Inflammatory macrophage treated with lipopolysaccharide for 1 hour (primary cell): ENCODE measurements at regions not wholly inside any gene's neighbourhood (a gene's known extent, or its start where the extent isn't known, plus 50 kb on each side); places are given as distances from the start of the nearest gene placed in this dataset.
A peak's percentile ranks its signal among the peaks of the same experiment; 100 is the strongest.
"Not testable (repeated sequence)": the region's sequence is repeated elsewhere in the genome, so short reads cannot be mapped to it uniquely, and the experiment has no call there.

Source experiments
- DNase-seq, 2 donors: peaks; one replicate each; pipeline ENCODE4 v3.0.0-alpha.2; 2020 to 2022

- DNase-seq: no peak
Measured at GRCh38 chr2:2787301-2787907, 456.3 kb upstream of the MYT1L start.

- no peak for DNase-seq
Measured at GRCh38 chr2:2782007-2782406, 450.9 kb upstream of the MYT1L start.

- DNase-seq: no peak
Measured at GRCh38 chr2:2779727-2780126, 448.7 kb upstream of the MYT1L start.

GRCh38 chr2:2777876-2778275, 446.8 kb upstream of the MYT1L start:
- DNase-seq: no peak

- DNase-seq: no peak
Measured at GRCh38 chr2:2777213-2777612, 446.1 kb upstream of the MYT1L start.

GRCh38 chr2:2775018-2775417, 443.9 kb upstream of the MYT1L start:
- DNase-seq: no peak

GRCh38 chr2:2773692-2774091, 442.6 kb upstream of the MYT1L start:
- no peak for DNase-seq

GRCh38 chr2:2773080-2773479, 442.0 kb upstream of the MYT1L start:
- not testable (repeated sequence) for DNase-seq

- no peak for DNase-seq
Measured at GRCh38 chr2:2771721-2772411, 440.8 kb upstream of the MYT1L start.

GRCh38 chr2:2769481-2770431, 438.7 kb upstream of the MYT1L start:
- DNase-seq: no peak

GRCh38 chr2:2768476-2768875, 437.4 kb upstream of the MYT1L start:
- DNase-seq: no peak

- DNase-seq: no peak
Measured at GRCh38 chr2:2767837-2768236, 436.8 kb upstream of the MYT1L start.

- DNase-seq: no peak
Measured at GRCh38 chr2:2765839-2766495, 434.9 kb upstream of the MYT1L start.

GRCh38 chr2:2765176-2765800, 434.2 kb upstream of the MYT1L start:
- DNase-seq: no peak

GRCh38 chr2:2764739-2765138, 433.7 kb upstream of the MYT1L start:
- DNase-seq: no peak

- DNase-seq: no peak
Measured at GRCh38 chr2:2764001-2764355, 432.9 kb upstream of the MYT1L start.

GRCh38 chr2:2763351-2764000, 432.4 kb upstream of the MYT1L start:
- DNase-seq: no peak

GRCh38 chr2:2762913-2763312, 431.8 kb upstream of the MYT1L start:
- DNase-seq: no peak

GRCh38 chr2:2762166-2762908, 431.3 kb upstream of the MYT1L start:
- DNase-seq: no peak

- no peak for DNase-seq
Measured at GRCh38 chr2:2758793-2759367, 427.8 kb upstream of the MYT1L start.

- DNase-seq: peak; percentile 20 to 45
Measured at GRCh38 chr2:2757764-2758163, 426.7 kb upstream of the MYT1L start.
